Spleen (tissue), 7 donors: ENCODE measurements at regions not wholly inside any gene's neighbourhood (a gene's known extent, or its start where the extent isn't known, plus 50 kb on each side); places are given as distances from the start of the nearest gene placed in this dataset.

Experiments
- CTCF ChIP-seq, 11 experiments: fragments of 200-600 bp in 7 of 11; fragments of 450-650 bp in 4 of 11; sonication (generic) in 4 of 11; IDR thresholded peaks in 8 of 11; conservative IDR thresholded peaks in 3 of 11; 1 replicate in 7 of 11; 2 replicates in 4 of 11; pipeline versions ENCODE4 v1.4.0 to v1.8.0; 2016 to 2021; ENCODE audit warnings: antibody characterized with exemption in 11 of 11, inconsistent platforms in 4 of 11, mild to moderate bottlenecking in 1 of 11
- POLR2A ChIP-seq, 3 donors: fragments of 450-650 bp; IDR thresholded peaks; one replicate each; pipeline ENCODE4 v1.5.1; 2017; ENCODE audit warnings: antibody characterized with exemption in 3 of 3, mild to moderate bottlenecking in 1 of 3
- POLR2AphosphoS5 ChIP-seq, 3 donors: sonication (generic); formaldehyde crosslinking; IDR thresholded peaks; one replicate each; pipeline ENCODE4 v1.5.1; 2017; ENCODE audit warnings: antibody characterized with exemption in 3 of 3
- donor health status: DM: no; HTN: no; CAD: no; lungs with moderate emphysema.
- donor health status: DM: no; HTN: no; CAD: no.
- donor health status: DM: no; HTN: no; CAD: no.

GRCh38 chr5:17730421-17730820 lies 96.2 kb downstream of the TAF11L14 start:
- TF ChIP-seq CTCF (IDR thresholded peaks at IDR 0.05 in 8 of 11, conservative IDR thresholded peaks at IDR 0.05 in 3 of 11), result no peak
- no peak for TF ChIP-seq POLR2AphosphoS5 (IDR thresholded peaks at IDR 0.05)
- TF ChIP-seq POLR2A (IDR thresholded peaks at IDR 0.05), result no peak
